BE2C (cell line): ENCODE measurements at regions not wholly inside any gene's neighbourhood (a gene's known extent, or its start where the extent isn't known, plus 50 kb on each side); places are given as distances from the start of the nearest gene placed in this dataset.
"Not testable (repeated sequence)": the region's sequence is repeated elsewhere in the genome, so short reads cannot be mapped to it uniquely, and the experiment has no call there.

ENCODE experiments used
- DNase-seq: peaks from one replicate; pipeline ENCODE4 v3.0.0-alpha.2; 2020
- H3K27me3 ChIP-seq: fragments of 250-450 bp; sonication (Bioruptor Pico); 2 replicates; pipeline ENCODE4 v1.5.1; 2020; ENCODE audit warnings: mild to moderate bottlenecking
- H3K36me3 ChIP-seq: fragments of 250-450 bp; sonication (Bioruptor Pico); 2 replicates; pipeline ENCODE4 v1.5.1; 2020; ENCODE audit warnings: mild to moderate bottlenecking
- H3K4me1 ChIP-seq: fragments of 250-450 bp; sonication (Bioruptor Pico); 2 replicates; pipeline ENCODE4 v1.5.1; 2020
- H3K4me3 ChIP-seq: 2 replicates; pipeline ENCODE4 v1.5.1; 2011; ENCODE audit warnings: low read depth, low read length
- H3K9me3 ChIP-seq: fragments of 250-450 bp; sonication (Bioruptor Pico); 2 replicates; pipeline ENCODE4 v1.5.1; 2020
- CTCF ChIP-seq: IDR thresholded peaks from 2 replicates; pipeline ENCODE4 v1.5.1; 2012; ENCODE audit warnings: mild to moderate bottlenecking, low read depth, low read length

GRCh38 chr11:21774212-21774611 lies 418.7 kb upstream of the ANO5 start:
- DNase-seq = no peak
- Histone ChIP-seq H3K36me3 (no peaks in the 10 kb centered on the region), H3K9me3 (no peaks in the 10 kb centered on the region), H3K27me3 (no peaks in the 10 kb centered on the region), H3K4me1 (no peaks in the 10 kb centered on the region), H3K4me3 (no peak overlapping the region)
- no peak for TF ChIP-seq CTCF

GRCh38 chr11:21775911-21776310 lies 417.0 kb upstream of the ANO5 start:
- no peak for TF ChIP-seq CTCF
- Histone ChIP-seq H3K4me1 (no peaks in the 10 kb centered on the region), H3K9me3 (no peaks in the 10 kb centered on the region), H3K4me3 (no peak overlapping the region), H3K36me3 (no peaks in the 10 kb centered on the region), H3K27me3 (no peaks in the 10 kb centered on the region)
- no peak for DNase-seq

GRCh38 chr11:21783954-21784353 lies 408.9 kb upstream of the ANO5 start:
- Histone ChIP-seq H3K4me3 (no peak overlapping the region), H3K4me1 (no peaks in the 10 kb centered on the region), H3K9me3 (no peaks in the 10 kb centered on the region), H3K36me3 (no peaks in the 10 kb centered on the region), H3K27me3 (no peaks in the 10 kb centered on the region)
- no peak for DNase-seq
- TF ChIP-seq CTCF = no peak

- H3K9me3 ChIP-seq = no peaks in the 10 kb centered on the region
- H3K4me1 ChIP-seq = no peaks in the 10 kb centered on the region
- H3K4me3 ChIP-seq = no peak overlapping the region
- H3K27me3 ChIP-seq = no peaks in the 10 kb centered on the region
- H3K36me3 ChIP-seq = no peaks in the 10 kb centered on the region
- no peak for TF ChIP-seq CTCF
- DNase-seq = no peak
Measured at GRCh38 chr11:21785351-21785750, 407.5 kb upstream of the ANO5 start.

GRCh38 chr11:21794306-21794705 lies 398.6 kb upstream of the ANO5 start:
- DNase-seq = no peak
- H3K4me3 ChIP-seq = no peak overlapping the region
- H3K4me1 ChIP-seq = no peaks in the 10 kb centered on the region
- no peaks in the 10 kb centered on the region for H3K27me3 ChIP-seq
- no peaks in the 10 kb centered on the region for H3K36me3 ChIP-seq
- no peaks in the 10 kb centered on the region for H3K9me3 ChIP-seq
- no peak for TF ChIP-seq CTCF

- no peak for TF ChIP-seq CTCF
- Histone ChIP-seq H3K9me3 (no peaks in the 10 kb centered on the region), H3K4me1 (no peaks in the 10 kb centered on the region), H3K27me3 (no peaks in the 10 kb centered on the region), H3K36me3 (no peaks in the 10 kb centered on the region), H3K4me3 (no peak overlapping the region)
- no peak for DNase-seq
Measured at GRCh38 chr11:21798216-21798615, 394.7 kb upstream of the ANO5 start.

GRCh38 chr11:21804523-21804922 lies 388.4 kb upstream of the ANO5 start:
- not testable (repeated sequence) for H3K9me3 ChIP-seq, H3K36me3 ChIP-seq, DNase-seq, H3K4me3 ChIP-seq, H3K4me1 ChIP-seq, H3K27me3 ChIP-seq
